Right hindlimb (tissue), 1 donor: ENCODE measurements at regions not wholly inside any gene's neighbourhood (a gene's known extent, or its start where the extent isn't known, plus 50 kb on each side); places are given as distances from the start of the nearest gene placed in this dataset.

Experiments used
- DNase-seq: peaks from one replicate; pipeline ENCODE4 v3.0.0-alpha.2; 2018

DNA sequence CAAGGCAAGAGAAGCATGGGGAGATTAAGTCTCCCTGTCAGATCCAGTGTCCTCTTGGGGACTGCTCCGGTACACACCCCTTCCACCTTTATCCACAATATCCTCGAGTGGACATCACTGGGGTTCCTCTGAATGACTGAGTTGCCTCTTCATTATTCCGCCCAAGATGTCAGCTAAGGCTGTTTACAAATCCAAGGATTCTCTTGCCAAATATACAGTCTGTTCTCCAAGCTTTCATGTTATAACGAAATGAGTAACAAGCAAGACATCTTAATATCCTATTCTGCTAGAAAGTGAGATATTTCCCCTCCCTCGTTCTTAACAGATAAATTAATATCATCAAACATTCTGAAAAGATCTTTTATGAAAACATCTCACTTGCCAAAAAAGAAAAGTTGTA lies 314.1 kb upstream of the IRX5 start:
- DNase-seq, result no peak

DNA sequence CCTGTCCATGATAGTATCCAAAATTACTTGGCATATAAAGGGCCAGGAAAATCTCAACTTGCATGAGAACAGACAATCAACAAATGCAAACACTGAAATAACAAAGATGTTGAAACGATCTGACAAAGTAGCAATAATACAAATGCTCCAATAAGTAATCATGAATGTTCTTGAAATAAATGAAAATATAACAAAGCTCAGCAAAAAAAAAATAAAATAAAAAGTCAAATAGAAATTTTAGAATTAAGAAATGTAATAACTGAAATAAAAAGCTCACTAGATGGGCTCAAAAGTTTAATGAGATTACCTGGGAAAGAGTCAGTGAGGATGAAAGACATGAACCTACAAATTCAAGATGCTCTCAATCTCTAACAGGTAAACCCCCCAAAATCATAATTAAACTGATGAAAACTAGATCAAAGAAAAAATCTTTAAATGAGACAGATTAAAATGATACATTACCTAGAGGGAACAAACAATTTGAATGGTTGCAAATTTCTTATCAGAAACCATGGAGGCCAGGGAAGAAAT lies 319.0 kb upstream of the IRX3 start:
- DNase-seq, result no peak

DNA sequence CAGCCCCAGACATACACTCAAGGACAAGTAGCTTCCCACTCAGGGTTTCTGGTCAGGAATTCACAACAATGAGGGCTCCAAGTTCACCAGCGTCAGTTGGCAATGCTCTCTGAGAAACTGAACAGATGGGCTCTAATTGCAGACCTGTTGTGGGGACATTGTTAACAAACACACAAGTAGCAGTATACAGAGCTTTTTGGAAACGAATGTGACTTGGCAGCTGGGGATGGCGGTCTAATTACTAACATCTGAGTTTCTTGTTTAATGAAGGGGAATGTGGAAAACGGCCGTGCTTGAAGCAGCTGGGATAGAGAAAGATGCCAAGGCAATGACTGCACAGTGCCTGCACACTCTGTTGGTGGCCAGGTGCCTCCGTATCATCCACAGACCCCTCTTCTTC lies 316.1 kb upstream of the IRX3 start:
- DNase-seq, result peak; percentile 50

GRCh38 chr16:54597222-54597621 lies 310.6 kb upstream of the IRX3 start:
- DNase-seq, result no peak

- DNase-seq, result no peak
Measured at GRCh38 chr16:54595621-54596020, 309.0 kb upstream of the IRX3 start.

GRCh38 chr16:54594601-54595391 lies 308.2 kb upstream of the IRX3 start:
- no peak for DNase-seq

DNA sequence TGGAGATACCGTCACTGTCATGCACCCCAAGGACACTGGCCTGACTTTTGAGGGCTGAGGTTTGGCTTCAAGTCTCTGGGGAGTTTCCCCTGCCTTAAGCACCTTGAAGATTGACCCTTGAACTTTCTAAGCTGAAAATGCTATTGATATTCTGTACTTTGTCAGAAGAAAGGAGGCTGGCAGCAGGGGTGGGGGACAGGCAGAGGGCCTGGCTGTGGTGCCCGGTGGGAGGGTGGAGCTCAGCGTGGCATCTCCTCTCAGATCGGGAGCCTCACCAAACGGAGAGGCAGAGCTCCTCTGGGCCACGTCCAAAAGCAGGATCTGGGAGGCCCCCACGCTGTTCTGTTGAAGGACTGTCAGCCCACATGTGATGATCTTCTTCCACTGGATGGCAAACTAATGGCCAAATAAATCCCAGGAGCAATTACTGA lies 305.2 kb upstream of the IRX3 start:
- DNase-seq, result no peak

DNA sequence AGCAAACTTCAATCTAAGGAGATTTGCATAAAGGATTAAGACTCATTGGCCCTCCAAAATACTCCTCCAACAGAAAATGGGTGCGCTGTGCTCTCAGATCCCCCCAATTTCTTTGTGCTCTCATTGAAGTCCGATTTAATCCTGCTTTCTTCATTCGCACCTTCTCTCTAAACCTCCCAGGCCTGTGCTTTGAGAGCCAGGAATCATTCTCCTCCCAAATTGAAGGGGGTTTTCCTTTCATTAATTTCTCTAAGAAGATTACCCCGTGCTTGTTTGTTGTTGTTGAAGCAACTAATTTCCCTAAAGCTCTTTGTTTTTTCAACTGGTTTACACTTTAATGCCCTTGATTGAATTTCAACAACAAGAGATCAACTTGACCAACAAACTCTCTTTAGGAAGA lies 304.2 kb upstream of the IRX3 start:
- DNase-seq, result no peak

GRCh38 chr16:54589326-54589725 lies 302.7 kb upstream of the IRX3 start:
- no peak for DNase-seq

DNA sequence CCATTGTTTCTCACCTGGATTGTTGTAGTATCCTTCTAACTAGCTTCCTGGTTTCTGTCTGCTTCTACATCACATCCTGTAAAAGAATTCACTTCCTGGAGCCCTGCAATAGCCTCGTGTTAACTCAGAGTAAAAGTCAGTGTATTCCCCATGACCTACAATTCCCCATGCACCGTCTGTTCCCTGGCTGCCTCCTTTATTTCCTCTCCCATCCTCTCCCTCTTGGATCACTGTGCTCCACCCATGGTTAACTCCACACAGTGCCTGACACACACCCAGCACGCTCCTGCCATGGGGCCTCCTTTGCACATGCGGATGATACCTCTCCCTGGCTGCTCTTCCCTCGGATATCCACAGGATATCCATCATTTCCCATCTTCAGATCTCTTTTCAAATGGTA lies 301.4 kb upstream of the IRX3 start:
- no peak for DNase-seq

DNA sequence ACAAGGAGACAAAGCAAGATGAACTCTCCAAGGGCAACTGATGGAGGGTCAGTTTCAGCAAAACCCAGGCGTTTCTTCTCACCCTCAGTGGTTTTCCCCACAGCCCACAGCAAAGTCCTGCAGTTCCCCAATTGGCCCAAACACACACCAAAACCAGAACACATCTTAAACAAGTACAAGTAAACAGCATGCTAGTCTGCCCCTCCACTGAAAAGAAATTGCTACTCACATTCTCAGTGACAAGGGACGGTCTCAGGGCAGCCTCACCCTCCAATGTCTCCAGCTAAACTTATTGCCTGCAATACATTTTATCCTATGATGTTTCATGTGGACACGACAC lies 300.6 kb upstream of the IRX3 start:
- no peak for DNase-seq

GRCh38 chr16:54586474-54587175 lies 300.0 kb upstream of the IRX3 start:
- no peak for DNase-seq

- DNase-seq, result peak; percentile 35
Measured at GRCh38 chr16:54585998-54586340, 299.4 kb upstream of the IRX3 start.

- no peak for DNase-seq
Measured at GRCh38 chr16:54585094-54585997, 298.8 kb upstream of the IRX3 start.

DNA sequence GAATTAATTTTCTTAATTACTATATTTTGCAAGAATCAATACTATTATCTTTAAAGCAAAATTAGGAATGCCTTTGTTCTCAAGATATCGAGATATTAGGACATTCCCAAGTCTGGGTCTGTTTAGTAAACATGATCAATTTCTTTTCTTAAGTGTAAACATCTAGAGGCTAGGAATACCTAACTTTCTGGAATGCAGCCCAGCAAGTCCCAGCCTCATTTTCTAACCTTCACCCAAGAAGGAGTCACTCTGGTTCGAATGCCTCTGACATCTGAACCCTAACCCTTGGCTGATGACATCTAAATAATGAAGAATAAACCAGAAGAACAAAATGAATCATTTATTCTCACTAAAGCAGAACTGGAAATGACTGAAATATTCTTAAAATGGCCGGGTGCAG lies 297.5 kb upstream of the IRX3 start:
- no peak for DNase-seq

- no peak for DNase-seq
Measured at GRCh38 chr16:54582631-54583250, 296.2 kb upstream of the IRX3 start.

- DNase-seq, result no peak
Measured at GRCh38 chr16:54579106-54579728, 292.6 kb upstream of the IRX3 start.

DNA sequence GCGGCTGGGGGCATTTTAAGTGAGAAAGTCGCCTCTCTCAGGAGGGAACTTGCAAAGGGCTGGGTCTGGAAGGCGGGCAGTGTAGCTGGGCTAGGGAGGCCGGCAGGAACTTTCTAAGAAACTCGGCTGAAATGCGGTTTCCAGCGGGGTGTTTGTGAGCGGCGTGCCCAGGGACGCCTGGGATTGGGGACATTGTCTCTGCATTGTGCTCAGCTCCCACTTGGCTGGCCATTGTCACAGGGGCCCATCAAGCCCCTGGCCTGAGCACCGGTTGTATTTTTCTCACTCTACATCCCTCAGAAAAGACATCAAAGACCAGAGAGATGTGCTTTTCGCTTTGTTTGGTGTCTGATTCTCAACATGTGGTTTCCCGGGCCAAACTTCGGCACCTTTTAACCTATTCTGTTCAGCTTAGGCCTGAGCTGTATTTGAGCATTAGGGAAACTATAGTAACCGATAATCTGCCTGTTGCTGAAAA lies 291.1 kb upstream of the IRX3 start:
- no peak for DNase-seq

DNA sequence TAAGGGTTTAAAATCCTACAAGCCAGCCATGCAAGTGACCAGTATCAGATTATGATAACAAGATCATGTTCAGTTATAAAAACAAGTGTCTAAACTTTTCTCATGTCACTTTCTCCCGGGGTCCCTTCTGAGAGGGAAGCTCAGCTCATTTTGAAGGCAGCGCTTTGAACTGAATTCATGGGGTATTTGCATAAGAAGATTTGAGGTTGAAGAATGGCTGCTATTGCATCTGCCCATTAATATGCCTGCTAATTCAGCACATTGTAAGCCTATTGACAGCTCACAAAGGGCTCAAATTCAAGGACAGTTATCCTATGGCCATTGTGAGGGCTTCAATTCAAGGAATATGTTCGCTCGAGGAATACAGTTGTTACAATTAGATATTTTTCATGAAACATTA lies 290.2 kb upstream of the IRX3 start:
- DNase-seq, result no peak

DNA sequence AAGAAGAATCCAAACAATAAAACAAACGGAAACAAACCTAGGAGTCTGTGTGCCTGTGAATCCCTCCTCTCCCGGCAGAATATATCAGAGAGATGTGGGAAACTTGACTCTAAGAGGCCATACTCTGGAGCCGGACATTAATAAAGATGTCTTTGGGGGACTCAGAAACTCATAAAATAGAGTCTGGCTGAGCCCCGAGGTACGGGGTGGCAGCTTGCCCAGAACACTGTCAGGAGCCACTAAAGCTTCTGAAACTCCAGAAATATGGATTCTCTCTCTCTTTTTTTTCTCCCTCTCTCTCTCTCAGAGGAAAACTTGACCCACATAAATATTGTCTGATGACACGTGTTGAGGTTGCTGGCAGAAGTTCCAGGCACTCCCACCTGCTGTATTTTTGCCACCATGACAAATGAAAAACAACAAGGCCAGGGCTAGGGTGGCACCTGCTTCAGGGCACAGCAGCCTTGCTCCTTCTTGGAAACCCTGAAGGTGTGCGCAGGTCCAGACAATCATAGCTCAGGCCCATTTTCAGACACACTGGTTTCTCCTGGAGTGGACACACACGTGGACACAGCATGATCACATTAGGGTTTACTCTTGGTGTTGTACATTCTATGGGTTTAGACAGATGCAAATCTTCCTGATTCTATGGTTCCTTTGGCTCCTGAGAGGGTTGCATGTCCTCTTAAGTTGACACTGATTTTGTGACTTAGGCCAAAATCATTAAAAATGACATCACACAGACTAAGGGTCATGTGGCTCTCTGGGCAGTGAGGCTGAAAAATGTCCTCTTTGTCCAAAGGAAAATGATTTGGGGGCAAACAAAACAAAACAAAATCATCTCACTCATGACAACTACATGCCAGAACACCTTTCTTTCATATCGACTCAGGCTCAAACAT lies 282.6 kb upstream of the IRX3 start:
- DNase-seq, result peak; percentile 59

- DNase-seq, result no peak
Measured at GRCh38 chr16:54564841-54565240, 278.3 kb upstream of the IRX3 start.
